A673 (cell line): ENCODE measurements at regions not wholly inside any gene's neighbourhood (a gene's known extent, or its start where the extent isn't known, plus 50 kb on each side); places are given as distances from the start of the nearest gene placed in this dataset.

Experiments used
- CTCF ChIP-seq: fragments of 300-800, 200-600 bp; sonication (generic); conservative IDR thresholded peaks from 2 replicates; pipeline ENCODE4 v1.5.1; 2017; ENCODE audit warnings: low read depth, mild to moderate bottlenecking, antibody characterized with exemption, low read length, moderate library complexity, mixed read lengths
- EZH2 ChIP-seq: fragments of 200-600 bp; sonication (generic); IDR thresholded peaks from 2 replicates; pipeline ENCODE4 v1.6.1; 2017; ENCODE audit warnings: borderline replicate concordance, low read depth, mild to moderate bottlenecking, mixed read lengths, antibody characterized with exemption, low read length; ENCODE audit not compliant: poor library complexity, severe bottlenecking

GRCh38 chr12:127652281-127652680 lies 614.7 kb upstream of the TMEM132C start:
- TF ChIP-seq CTCF (no peak), EZH2 (no peak)
